ENCODE measurements at regions not wholly inside any gene's neighbourhood (a gene's known extent, or its start where the extent isn't known, plus 50 kb on each side); places are given as distances from the start of the nearest gene placed in this dataset.

- Mint-ChIP-seq H3K9me3 (ENCODE audit: unreplicated experiment) (no peaks in the 10 kb centered on the region), H3K27me3 (ENCODE audit: insufficient read depth, unreplicated experiment) (peaks cover 7% of the 10 kb centered on the region), H3K27ac (ENCODE audit: unreplicated experiment) (no peak overlapping the region), H3K36me3 (ENCODE audit: insufficient read depth, unreplicated experiment) (no peaks in the 10 kb centered on the region), H3K4me3 (ENCODE audit: unreplicated experiment) (no peak overlapping the region), H3K4me1 (ENCODE audit: low read depth, unreplicated experiment) (no peaks in the 10 kb centered on the region)
- TF ChIP-seq, protein P1, sequence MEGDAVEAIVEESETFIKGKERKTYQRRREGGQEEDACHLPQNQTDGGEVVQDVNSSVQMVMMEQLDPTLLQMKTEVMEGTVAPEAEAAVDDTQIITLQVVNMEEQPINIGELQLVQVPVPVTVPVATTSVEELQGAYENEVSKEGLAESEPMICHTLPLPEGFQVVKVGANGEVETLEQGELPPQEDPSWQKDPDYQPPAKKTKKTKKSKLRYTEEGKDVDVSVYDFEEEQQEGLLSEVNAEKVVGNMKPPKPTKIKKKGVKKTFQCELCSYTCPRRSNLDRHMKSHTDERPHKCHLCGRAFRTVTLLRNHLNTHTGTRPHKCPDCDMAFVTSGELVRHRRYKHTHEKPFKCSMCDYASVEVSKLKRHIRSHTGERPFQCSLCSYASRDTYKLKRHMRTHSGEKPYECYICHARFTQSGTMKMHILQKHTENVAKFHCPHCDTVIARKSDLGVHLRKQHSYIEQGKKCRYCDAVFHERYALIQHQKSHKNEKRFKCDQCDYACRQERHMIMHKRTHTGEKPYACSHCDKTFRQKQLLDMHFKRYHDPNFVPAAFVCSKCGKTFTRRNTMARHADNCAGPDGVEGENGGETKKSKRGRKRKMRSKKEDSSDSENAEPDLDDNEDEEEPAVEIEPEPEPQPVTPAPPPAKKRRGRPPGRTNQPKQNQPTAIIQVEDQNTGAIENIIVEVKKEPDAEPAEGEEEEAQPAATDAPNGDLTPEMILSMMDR (IDR thresholded peaks at IDR 0.05; ENCODE audit: insufficient read depth in 1 of 2, low read depth in 1 of 2, low read length in 1 of 2, severe bottlenecking in 1 of 2, unreplicated experiment in 1 of 2) = no peak
- ChIA-PET CTCF (no interaction called here), POLR2A (no interaction called here)
- no peaks in the 10 kb centered on the region for H3K36me3 ChIP-seq (ENCODE audit: control insufficient read depth, insufficient read depth, low read length)
- H3K9me3 ChIP-seq = no peaks in the 10 kb centered on the region
- DNase-seq = no peak
- BruUV-seq (replicated peaks) = no TSS peak
- no peak overlapping the region for H3K4me3 ChIP-seq (ENCODE audit: low read depth, low read length)
- H3K27me3 ChIP-seq (replicated peaks; ENCODE audit: control insufficient read depth, insufficient read depth, low read length) = no peaks in the 10 kb centered on the region
- H3K4me1 ChIP-seq = no peaks in the 10 kb centered on the region
- intact Hi-C loops (cut with micrococcal nuclease; ENCODE audit: unreplicated experiment) = no loop called here
Measured at GRCh38 chr2:33784488-33784887, 185.4 kb upstream of the FAM98A start.

DNA sequence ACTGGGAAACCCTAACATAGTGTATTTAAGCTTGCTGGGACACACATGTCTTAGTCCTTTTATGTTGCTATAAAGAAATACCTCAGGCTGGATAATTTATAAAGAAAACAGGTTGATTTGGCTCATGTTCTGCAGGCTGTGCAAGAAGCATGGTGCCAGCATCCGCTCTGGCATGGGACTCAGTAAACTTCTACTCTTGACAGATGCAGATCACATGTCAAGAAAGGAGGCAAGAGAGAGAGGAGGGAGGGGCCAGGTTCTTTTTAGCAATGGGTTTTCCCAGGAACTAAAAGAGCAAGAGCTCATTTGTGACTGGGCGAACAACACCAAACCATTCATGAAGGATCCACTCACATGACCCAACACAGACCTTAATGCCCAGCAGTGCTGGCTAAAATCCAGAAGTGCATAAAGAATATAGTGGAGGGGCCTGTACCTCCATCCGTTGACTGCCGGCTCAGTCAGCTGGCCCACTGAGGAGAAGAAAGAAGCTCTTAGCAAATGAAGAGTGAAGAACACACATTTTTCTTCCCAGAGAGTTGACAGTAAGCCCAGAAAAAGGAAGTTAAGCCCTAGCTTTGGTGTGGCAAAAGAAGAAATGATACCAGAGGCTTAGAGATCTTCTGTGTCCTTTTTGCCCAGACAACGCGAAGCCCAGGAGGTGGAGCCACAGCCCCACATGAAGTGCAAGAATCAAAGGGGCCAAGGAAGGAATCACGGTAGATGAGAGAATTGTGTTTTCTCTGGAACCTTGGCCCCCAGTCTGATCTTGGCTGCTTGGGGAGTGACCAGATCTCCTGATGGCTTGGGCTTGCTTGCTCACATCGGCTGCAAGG is 183.5 kb upstream of the FAM98A start:
- DNase-seq = no peak
- H3K27ac Mint-ChIP-seq (ENCODE audit: unreplicated experiment) = no peak overlapping the region
- H3K4me3 ChIP-seq (ENCODE audit: low read depth, low read length) = no peak overlapping the region
- H3K27me3 ChIP-seq (replicated peaks; ENCODE audit: control insufficient read depth, insufficient read depth, low read length) = no peaks in the 10 kb centered on the region
- H3K36me3 ChIP-seq (ENCODE audit: control insufficient read depth, insufficient read depth, low read length) = no peaks in the 10 kb centered on the region
- H3K4me1 ChIP-seq = no peaks in the 10 kb centered on the region
- TF ChIP-seq, protein P1 (IDR thresholded peaks at IDR 0.05; ENCODE audit: insufficient read depth in 1 of 2, low read depth in 1 of 2, low read length in 1 of 2, severe bottlenecking in 1 of 2, unreplicated experiment in 1 of 2) = peak in 1 of 2 experiments; percentile 3
- no peaks in the 10 kb centered on the region for H3K9me3 Mint-ChIP-seq (ENCODE audit: unreplicated experiment)
- BruUV-seq (replicated peaks) = no TSS peak
- H3K36me3 Mint-ChIP-seq (ENCODE audit: insufficient read depth, unreplicated experiment) = no peaks in the 10 kb centered on the region
- CTCF ChIA-PET = interaction anchor here (0.6 kb wide), 1 partner anchor 72 kb away, joined by 3 read pairs; no protein-coding TSS in a partner anchor
- H3K9me3 ChIP-seq = no peaks in the 10 kb centered on the region
- intact Hi-C loops (cut with micrococcal nuclease; ENCODE audit: unreplicated experiment) = no loop called here
- H3K4me3 Mint-ChIP-seq (ENCODE audit: unreplicated experiment) = no peak overlapping the region
- POLR2A ChIA-PET = no interaction called here
- H3K27me3 Mint-ChIP-seq (ENCODE audit: insufficient read depth, unreplicated experiment) = peaks cover 6% of the 10 kb centered on the region
- no peaks in the 10 kb centered on the region for H3K4me1 Mint-ChIP-seq (ENCODE audit: low read depth, unreplicated experiment)

DNA sequence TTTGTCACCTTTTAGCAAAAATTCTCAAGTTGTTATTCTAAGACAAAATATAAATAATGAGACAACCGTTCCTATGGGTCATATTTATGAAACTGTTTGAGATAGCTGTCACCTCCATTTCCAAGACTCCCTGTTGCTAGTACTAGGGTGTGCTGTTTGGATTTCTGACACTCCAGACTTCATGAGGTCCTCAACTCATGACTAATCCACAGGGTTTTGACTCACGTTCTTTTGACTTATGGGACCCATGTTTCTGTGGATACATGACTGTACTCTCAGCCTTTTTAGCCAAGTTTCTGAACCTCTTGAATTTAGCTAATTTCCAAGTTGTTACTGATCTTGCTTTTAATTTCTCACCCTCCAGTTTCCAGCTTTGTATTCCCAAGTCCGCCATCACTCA is 178.7 kb upstream of the FAM98A start:
- Histone ChIP-seq H3K27me3 (replicated peaks; ENCODE audit: control insufficient read depth, insufficient read depth, low read length) (no peaks in the 10 kb centered on the region), H3K9me3 (no peaks in the 10 kb centered on the region), H3K36me3 (ENCODE audit: control insufficient read depth, insufficient read depth, low read length) (no peaks in the 10 kb centered on the region), H3K4me3 (ENCODE audit: low read depth, low read length) (no peak overlapping the region), H3K4me1 (no peaks in the 10 kb centered on the region)
- Mint-ChIP-seq H3K27ac (ENCODE audit: unreplicated experiment) (no peak overlapping the region), H3K27me3 (ENCODE audit: insufficient read depth, unreplicated experiment) (peaks cover 4% of the 10 kb centered on the region), H3K36me3 (ENCODE audit: insufficient read depth, unreplicated experiment) (no peaks in the 10 kb centered on the region), H3K9me3 (ENCODE audit: unreplicated experiment) (no peaks in the 10 kb centered on the region), H3K4me1 (ENCODE audit: low read depth, unreplicated experiment) (no peaks in the 10 kb centered on the region), H3K4me3 (ENCODE audit: unreplicated experiment) (no peak overlapping the region)
- intact Hi-C loops (cut with micrococcal nuclease; ENCODE audit: unreplicated experiment) = no loop called here
- no peak for DNase-seq
- no TSS peak for BruUV-seq (replicated peaks)
- CTCF ChIA-PET = no interaction called here
- TF ChIP-seq, protein P1 (IDR thresholded peaks at IDR 0.05; ENCODE audit: insufficient read depth in 1 of 2, low read depth in 1 of 2, low read length in 1 of 2, severe bottlenecking in 1 of 2, unreplicated experiment in 1 of 2) = no peak
- POLR2A ChIA-PET = no interaction called here

Data from Caco-2 (cell line).